CD14-positive monocyte (primary cell): ENCODE measurements at regions not wholly inside any gene's neighbourhood (a gene's known extent, or its start where the extent isn't known, plus 50 kb on each side); places are given as distances from the start of the nearest gene placed in this dataset.

ENCODE experiments used
- DNase-seq, 3 donors: peaks; one replicate each; pipeline ENCODE4 v3.0.0-alpha.2; 2011 to 2022
- H2AFZ ChIP-seq: 2 replicates; pipeline ENCODE4 v1.6.0; 2012; ENCODE audit warnings: mild to moderate bottlenecking, low read depth, low read length, inconsistent platforms; ENCODE audit not compliant: insufficient read depth, poor library complexity, severe bottlenecking
- H3K27ac ChIP-seq, 2 donors: 1 replicate in 1 of 2; 2 replicates in 1 of 2; pipeline ENCODE4 v1.5.1; 2012 to 2013; ENCODE audit warnings: low read length in 2 of 2, control low read depth in 1 of 2, inconsistent platforms in 1 of 2, low read depth in 1 of 2, mild to moderate bottlenecking in 1 of 2
- H3K27me3 ChIP-seq, 2 donors: one replicate each; pipeline versions ENCODE4 v1.6.0 to v1.6.1; 2011 to 2013; ENCODE audit warnings: low read length in 2 of 2; ENCODE audit not compliant: control insufficient read depth in 2 of 2, insufficient read depth in 2 of 2
- H3K36me3 ChIP-seq, 2 donors: replicated peaks in 1 of 2; 1 replicate in 1 of 2; 2 replicates in 1 of 2; pipeline versions ENCODE4 v1.5.1 to v1.6.1; 2012 to 2013; ENCODE audit warnings: low read length in 2 of 2, control low read depth in 1 of 2, inconsistent platforms in 1 of 2, mild to moderate bottlenecking in 1 of 2; ENCODE audit not compliant: insufficient read depth in 2 of 2, control insufficient read depth in 1 of 2
- H3K4me1 ChIP-seq, 2 donors: 1 replicate in 1 of 2; 2 replicates in 1 of 2; pipeline versions ENCODE4 v1.5.1 to v1.6.1; 2012 to 2013; ENCODE audit warnings: low read length in 2 of 2, control low read depth in 1 of 2, inconsistent platforms in 1 of 2, mild to moderate bottlenecking in 1 of 2, moderate library complexity in 1 of 2; ENCODE audit not compliant: insufficient read depth in 2 of 2, control insufficient read depth in 1 of 2
- H3K4me2 ChIP-seq: replicated peaks from 2 replicates; pipeline ENCODE3; 2012; ENCODE audit warnings: low read length, moderate library complexity, mild to moderate bottlenecking; ENCODE audit not compliant: poor library complexity, severe bottlenecking; ENCODE audit errors: extremely low read depth
- H3K4me3 ChIP-seq, 3 experiments: fragments of 200-600 bp in 1 of 3; sonication (generic) in 1 of 3; replicated peaks in 1 of 3; 1 replicate in 2 of 3; 2 replicates in 1 of 3; pipeline ENCODE4 v1.5.1; 2011 to 2013; ENCODE audit warnings: low read length in 3 of 3, mild to moderate bottlenecking in 3 of 3, control low read depth in 2 of 3, low read depth in 2 of 3, inconsistent platforms in 1 of 3, moderate library complexity in 1 of 3
- H3K79me2 ChIP-seq: 2 replicates; pipeline ENCODE4 v1.6.0; 2012; ENCODE audit warnings: mild to moderate bottlenecking, control low read depth, inconsistent platforms, low read length, moderate library complexity; ENCODE audit not compliant: insufficient read depth
- H3K9ac ChIP-seq: 2 replicates; pipeline ENCODE4 v1.6.0; 2017; ENCODE audit warnings: low read length, mild to moderate bottlenecking; ENCODE audit not compliant: insufficient read depth, poor library complexity, severe bottlenecking
- H3K9me3 ChIP-seq, 2 donors: replicated peaks in 1 of 2; 1 replicate in 1 of 2; 2 replicates in 1 of 2; pipeline versions ENCODE4 v1.5.1 to v1.6.1; 2012 to 2013; ENCODE audit warnings: low read length in 2 of 2, control low read depth in 1 of 2; ENCODE audit not compliant: control insufficient read depth in 1 of 2, insufficient read depth in 1 of 2
- H4K20me1 ChIP-seq: 2 replicates; pipeline ENCODE4 v1.6.0; 2012; ENCODE audit warnings: mild to moderate bottlenecking, low read length, control low read depth, moderate library complexity; ENCODE audit not compliant: insufficient read depth
- H3K27ac Mint-ChIP-seq, 7 donors: one replicate each; pipeline ENCODE4 v1.8.0; 2020; ENCODE audit warnings: mild to moderate bottlenecking in 7 of 7, mixed read lengths in 7 of 7, moderate library complexity in 6 of 7, inconsistent platforms in 2 of 7
- H3K27me3 Mint-ChIP-seq, 3 donors: one replicate each; pipeline ENCODE4 v1.8.0; 2021 to 2022; ENCODE audit warnings: low read depth in 3 of 3, mild to moderate bottlenecking in 3 of 3, mixed read lengths in 3 of 3, moderate library complexity in 3 of 3, inconsistent platforms in 1 of 3
- H3K36me3 Mint-ChIP-seq, 2 donors: one replicate each; pipeline ENCODE4 v1.8.0; 2020; ENCODE audit warnings: mixed read lengths in 2 of 2, inconsistent platforms in 1 of 2, mild to moderate bottlenecking in 1 of 2
- H3K4me1 Mint-ChIP-seq: one replicate; pipeline ENCODE4 v1.8.0; 2020; ENCODE audit warnings: mild to moderate bottlenecking, mixed read lengths
- H3K4me3 Mint-ChIP-seq, 2 donors: one replicate each; pipeline ENCODE4 v1.8.0; 2020; ENCODE audit warnings: mild to moderate bottlenecking in 2 of 2, mixed read lengths in 2 of 2, moderate library complexity in 1 of 2
- H3K9me3 Mint-ChIP-seq, 7 donors: one replicate each; pipeline ENCODE4 v1.8.0; 2020 to 2022; ENCODE audit warnings: mixed read lengths in 7 of 7, mild to moderate bottlenecking in 6 of 7, moderate library complexity in 6 of 7, inconsistent platforms in 2 of 7
- CTCF ChIP-seq: fragments of 200-600 bp; IDR thresholded peaks from one replicate; pipeline ENCODE4 v1.8.0; 2022; ENCODE audit warnings: antibody characterized with exemption, mild to moderate bottlenecking
- WGBS: methylation state at CpG from one replicate; pipeline ENCODE4 v1.1.5; 2013; ENCODE audit warnings: missing lambda C conversion rate; ENCODE audit not compliant: insufficient coverage; 5-methylcytosine and 5-hydroxymethylcytosine counted together
- intact Hi-C, 2 donors: fragments of 100-400 bp; cut with micrococcal nuclease; formaldehyde crosslinking; loops; one replicate each; pipeline versions ENCODE4 v1.15.0 to v1.15.1; 2023

DNA sequence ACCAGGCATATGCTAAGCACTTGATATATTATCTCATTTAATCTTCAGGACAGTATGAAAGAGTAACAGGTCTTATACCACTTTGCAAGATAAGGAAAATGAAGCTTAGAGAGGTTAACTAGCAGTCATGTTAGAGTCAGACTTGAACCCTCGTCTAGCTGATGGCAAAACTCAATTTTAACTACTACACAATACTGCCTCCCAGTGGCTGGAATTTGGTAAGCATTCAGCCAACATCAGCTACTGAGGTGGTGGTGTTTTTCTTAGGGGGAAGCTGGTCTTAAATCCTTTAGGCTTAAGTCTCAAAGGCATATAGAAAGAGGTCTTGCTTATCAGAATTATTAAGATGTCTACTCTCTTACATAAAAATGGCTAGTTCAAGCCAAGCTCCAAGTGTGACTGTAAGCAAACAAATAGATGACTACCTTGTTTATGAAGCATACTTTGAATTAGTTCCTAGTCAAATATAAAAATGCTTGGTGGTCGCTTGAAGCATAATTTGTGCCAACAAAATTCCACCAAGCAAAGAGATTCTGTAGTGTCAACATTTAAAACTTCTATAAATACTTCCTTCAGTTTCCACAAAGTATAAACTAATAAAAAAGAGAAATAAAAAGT lies 325.4 kb upstream of the FIGN start:
- H3K4me1 Mint-ChIP-seq: no peaks in the 10 kb centered on the region
- Histone ChIP-seq H4K20me1 (no peaks in the 10 kb centered on the region), H3K9me3 (no peaks in the 10 kb centered on the region), H3K79me2 (no peaks in the 10 kb centered on the region), H3K36me3 (no peaks in the 10 kb centered on the region), H3K4me3 (no peak overlapping the region), H2AFZ (no peak overlapping the region), H3K27me3 (no peaks in the 10 kb centered on the region), H3K4me2 (no peak overlapping the region), H3K4me1 (no peaks in the 10 kb centered on the region), H3K9ac (no peak overlapping the region), H3K27ac (no peak overlapping the region)
- WGBS: no CpG with 5 or more reads among the region's 2 CpGs
- no peak overlapping the region for H3K27ac Mint-ChIP-seq
- intact Hi-C loops: no loop called here
- no peak overlapping the region for H3K4me3 Mint-ChIP-seq
- peak; percentile 25 for TF ChIP-seq CTCF
- no peak for DNase-seq
- no peaks in the 10 kb centered on the region for H3K9me3 Mint-ChIP-seq
- peaks cover 0 to 2% (median 0%) of the 10 kb centered on the region in 3 donors for H3K27me3 Mint-ChIP-seq
- H3K36me3 Mint-ChIP-seq: no peaks in the 10 kb centered on the region

DNA sequence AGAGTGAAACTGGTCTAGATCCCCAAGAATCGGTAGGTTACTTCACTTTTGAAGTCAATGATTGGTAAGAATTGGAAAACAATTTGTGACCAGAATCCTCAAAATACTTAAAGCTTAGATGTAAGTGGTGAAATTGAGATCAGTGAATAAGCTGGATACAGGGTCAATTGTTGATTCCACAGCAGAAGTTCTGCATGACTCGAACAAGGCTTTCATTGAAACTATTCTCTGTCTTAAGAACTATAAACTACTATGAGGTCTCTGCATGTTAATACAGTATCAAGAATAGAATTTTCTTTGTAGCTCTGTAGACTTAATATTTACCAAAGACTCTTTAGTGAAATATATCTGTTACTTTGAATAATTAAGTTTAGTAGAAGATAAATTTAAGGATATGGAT lies 324.2 kb upstream of the FIGN start:
- H3K4me3 ChIP-seq: no peak overlapping the region
- no peak for TF ChIP-seq CTCF
- no peaks in the 10 kb centered on the region for H3K79me2 ChIP-seq
- H3K4me1 ChIP-seq: no peaks in the 10 kb centered on the region
- H2AFZ ChIP-seq: no peak overlapping the region
- no peaks in the 10 kb centered on the region for H3K36me3 Mint-ChIP-seq
- H3K9me3 ChIP-seq: no peaks in the 10 kb centered on the region
- no peak for DNase-seq
- no peak overlapping the region for H3K27ac ChIP-seq
- H4K20me1 ChIP-seq: no peaks in the 10 kb centered on the region
- H3K9me3 Mint-ChIP-seq: no peaks in the 10 kb centered on the region
- H3K9ac ChIP-seq: no peak overlapping the region
- H3K27me3 ChIP-seq: no peaks in the 10 kb centered on the region
- peaks cover 0 to 2% (median 0%) of the 10 kb centered on the region in 3 donors for H3K27me3 Mint-ChIP-seq
- no peak overlapping the region for H3K27ac Mint-ChIP-seq
- WGBS: 80% methylated on average over 1 of the region's 2 CpGs
- intact Hi-C loops: no loop called here
- no peak overlapping the region for H3K4me2 ChIP-seq
- H3K36me3 ChIP-seq: no peaks in the 10 kb centered on the region
- no peak overlapping the region for H3K4me3 Mint-ChIP-seq
- no peaks in the 10 kb centered on the region for H3K4me1 Mint-ChIP-seq
